ENCODE measurements at regions not wholly inside any gene's neighbourhood (a gene's known extent, or its start where the extent isn't known, plus 50 kb on each side); places are given as distances from the start of the nearest gene placed in this dataset.
A peak's percentile ranks its signal among the peaks of the same experiment; 100 is the strongest.

DNA sequence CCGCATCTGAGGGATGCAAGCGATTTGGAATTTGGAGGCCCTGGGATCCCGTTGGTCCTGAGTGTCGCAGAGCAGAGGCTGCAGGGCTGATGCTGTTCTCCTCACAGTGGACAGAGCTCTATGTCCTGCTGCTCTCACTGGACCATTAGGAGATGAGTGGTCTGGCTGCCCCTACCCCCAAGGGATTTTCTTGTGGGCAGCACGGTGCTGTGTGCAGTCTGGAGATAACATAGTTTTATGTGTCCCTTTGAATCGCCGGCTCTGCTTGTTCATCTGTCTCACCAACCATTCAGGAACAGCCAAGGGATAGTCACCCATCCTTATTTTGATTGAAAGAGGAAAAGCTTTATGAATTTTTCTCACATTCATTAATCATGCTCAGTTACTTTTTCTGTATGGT lies 49.9 kb downstream of the CHRM3 start:
- no peak for ATAC-seq (replicated peaks)
- peaks cover 15% of the 10 kb centered on the region for H3K27me3 Mint-ChIP-seq
- no peaks in the 10 kb centered on the region for H3K9me3 Mint-ChIP-seq
- no peaks in the 10 kb centered on the region for H3K4me1 Mint-ChIP-seq
- H3K27ac Mint-ChIP-seq = no peak overlapping the region
- no peaks in the 10 kb centered on the region for H3K36me3 Mint-ChIP-seq (ENCODE audit: low read depth)
- H3K4me3 Mint-ChIP-seq = no peak overlapping the region

DNA sequence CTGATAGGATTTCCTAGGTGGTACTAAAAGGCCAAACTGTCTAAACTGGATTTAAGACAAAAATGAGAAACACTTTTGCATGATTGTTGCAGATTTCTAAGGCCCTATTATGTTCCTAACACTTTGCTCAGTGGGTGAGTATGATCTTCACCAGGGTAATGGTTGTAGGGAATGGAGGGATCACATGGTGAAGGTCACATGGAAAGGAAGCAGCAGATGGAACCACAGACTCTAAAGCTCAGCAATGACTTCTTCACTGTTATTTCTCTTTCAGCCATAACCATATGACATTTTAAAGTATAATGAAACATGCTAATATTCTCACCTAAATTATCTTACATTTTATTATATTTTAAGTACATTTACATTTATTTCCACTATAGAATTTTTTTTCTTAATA lies 51.5 kb downstream of the CHRM3 start:
- H3K4me3 Mint-ChIP-seq = no peak overlapping the region
- no peaks in the 10 kb centered on the region for H3K36me3 Mint-ChIP-seq (ENCODE audit: low read depth)
- ATAC-seq (replicated peaks) = no peak
- H3K27ac Mint-ChIP-seq = no peak overlapping the region
- no peaks in the 10 kb centered on the region for H3K4me1 Mint-ChIP-seq
- no peaks in the 10 kb centered on the region for H3K9me3 Mint-ChIP-seq
- peaks cover 11% of the 10 kb centered on the region for H3K27me3 Mint-ChIP-seq

- Mint-ChIP-seq H3K27ac (no peak overlapping the region), H3K27me3 (peaks cover 8% of the 10 kb centered on the region), H3K4me1 (no peaks in the 10 kb centered on the region), H3K36me3 (ENCODE audit: low read depth) (no peaks in the 10 kb centered on the region), H3K9me3 (no peaks in the 10 kb centered on the region), H3K4me3 (no peak overlapping the region)
- no peak for ATAC-seq (replicated peaks)
Observed at GRCh38 chr1:239438891-239439290, 52.5 kb downstream of the CHRM3 start.

DNA sequence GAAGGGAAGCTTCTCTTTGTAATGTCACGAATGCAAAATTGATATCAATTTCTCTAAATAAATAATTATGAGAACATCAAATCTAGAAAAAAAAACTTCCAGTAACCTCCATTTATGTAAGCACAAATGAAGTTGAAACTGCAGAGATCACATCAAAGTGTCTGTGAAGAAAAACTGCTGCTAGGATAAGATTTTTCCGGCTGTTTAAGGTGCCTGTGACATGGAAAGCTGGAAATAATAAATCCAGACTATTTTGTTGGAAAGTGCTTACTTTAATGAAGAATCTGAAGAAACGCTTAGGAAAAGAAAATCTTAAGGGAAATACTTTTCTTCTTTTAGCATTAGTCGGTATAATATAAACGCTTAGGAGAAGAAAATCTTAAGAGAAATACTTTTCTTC lies 57.0 kb downstream of the CHRM3 start:
- H3K27me3 Mint-ChIP-seq = peaks cover 4% of the 10 kb centered on the region
- no peaks in the 10 kb centered on the region for H3K4me1 Mint-ChIP-seq
- no peak overlapping the region for H3K4me3 Mint-ChIP-seq
- no peak overlapping the region for H3K27ac Mint-ChIP-seq
- H3K36me3 Mint-ChIP-seq (ENCODE audit: low read depth) = no peaks in the 10 kb centered on the region
- ATAC-seq (replicated peaks) = no peak
- no peaks in the 10 kb centered on the region for H3K9me3 Mint-ChIP-seq

DNA sequence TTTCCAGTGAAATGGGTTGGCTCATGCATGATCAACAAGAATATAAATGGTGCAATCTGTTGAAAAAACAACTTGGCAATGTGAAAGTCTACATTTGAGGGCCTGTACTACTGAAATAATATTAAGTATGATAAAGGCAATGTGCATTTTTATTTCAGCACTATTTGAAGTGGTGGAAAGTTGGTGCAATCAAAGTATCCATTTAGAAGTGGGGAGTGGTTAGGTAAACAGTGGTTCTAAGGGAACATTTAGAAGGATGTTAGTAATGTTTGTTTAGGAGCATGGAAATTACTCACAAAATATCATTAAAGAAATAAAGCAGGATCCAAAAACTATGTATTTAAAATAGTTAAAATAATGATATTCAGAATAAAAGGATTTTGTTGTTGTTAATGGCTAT lies 60.2 kb downstream of the CHRM3 start:
- H3K36me3 Mint-ChIP-seq (ENCODE audit: low read depth) = no peaks in the 10 kb centered on the region

GRCh38 chr1:239448911-239449310 lies 62.5 kb downstream of the CHRM3 start:
- Mint-ChIP-seq H3K4me3 (no peak overlapping the region), H3K27ac (no peak overlapping the region), H3K9me3 (no peaks in the 10 kb centered on the region), H3K27me3 (no peaks in the 10 kb centered on the region), H3K4me1 (no peaks in the 10 kb centered on the region), H3K36me3 (ENCODE audit: low read depth) (no peaks in the 10 kb centered on the region)
- ATAC-seq (replicated peaks) = no peak

More for the DNA sequence above, 60.2 kb downstream of the CHRM3 start:
- Mint-ChIP-seq H3K9me3 (no peaks in the 10 kb centered on the region), H3K4me1 (no peaks in the 10 kb centered on the region), H3K4me3 (no peak overlapping the region), H3K27ac (no peak overlapping the region), H3K27me3 (no peaks in the 10 kb centered on the region)
- ATAC-seq (replicated peaks) = no peak

DNA sequence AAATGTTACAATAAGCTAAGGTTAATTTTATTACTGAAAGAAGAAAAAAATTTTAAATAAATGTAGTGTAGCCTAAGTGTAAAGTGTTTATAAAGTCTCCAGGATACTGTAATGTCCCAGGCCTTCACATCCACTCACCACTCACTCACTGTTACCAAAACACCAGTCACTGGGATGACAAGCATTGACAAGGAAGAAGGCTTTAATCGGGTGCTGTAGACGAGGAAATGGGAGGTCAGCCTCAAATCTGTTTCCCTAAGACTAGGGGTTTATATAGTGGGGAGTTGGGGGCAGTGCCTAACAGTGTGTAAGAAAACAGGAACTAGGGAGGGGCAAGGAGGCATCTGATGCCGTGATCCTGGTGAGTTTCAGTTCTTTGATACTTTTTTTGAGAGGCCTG lies 69.4 kb downstream of the CHRM3 start:
- H3K36me3 Mint-ChIP-seq (ENCODE audit: low read depth) = no peaks in the 10 kb centered on the region
- no peak for ATAC-seq (replicated peaks)
- no peaks in the 10 kb centered on the region for H3K9me3 Mint-ChIP-seq
- H3K4me3 Mint-ChIP-seq = no peak overlapping the region
- no peaks in the 10 kb centered on the region for H3K27me3 Mint-ChIP-seq
- H3K4me1 Mint-ChIP-seq = peaks cover 5% of the 10 kb centered on the region
- H3K27ac Mint-ChIP-seq = no peak overlapping the region

- Mint-ChIP-seq H3K27ac (no peak overlapping the region), H3K4me3 (no peak overlapping the region), H3K27me3 (no peaks in the 10 kb centered on the region), H3K4me1 (peaks cover 5% of the 10 kb centered on the region), H3K9me3 (no peaks in the 10 kb centered on the region), H3K36me3 (ENCODE audit: low read depth) (no peaks in the 10 kb centered on the region)
- no peak for ATAC-seq (replicated peaks)
Observed at GRCh38 chr1:239456788-239457187, 70.4 kb downstream of the CHRM3 start.

- Mint-ChIP-seq H3K36me3 (ENCODE audit: low read depth) (no peaks in the 10 kb centered on the region), H3K27ac (no peak overlapping the region), H3K4me1 (peaks cover 5% of the 10 kb centered on the region), H3K4me3 (peak overlapping the region; percentile 19), H3K9me3 (no peaks in the 10 kb centered on the region), H3K27me3 (no peaks in the 10 kb centered on the region)
- ATAC-seq (replicated peaks) = no peak
Observed at GRCh38 chr1:239457491-239458143, 71.2 kb downstream of the CHRM3 start.

DNA sequence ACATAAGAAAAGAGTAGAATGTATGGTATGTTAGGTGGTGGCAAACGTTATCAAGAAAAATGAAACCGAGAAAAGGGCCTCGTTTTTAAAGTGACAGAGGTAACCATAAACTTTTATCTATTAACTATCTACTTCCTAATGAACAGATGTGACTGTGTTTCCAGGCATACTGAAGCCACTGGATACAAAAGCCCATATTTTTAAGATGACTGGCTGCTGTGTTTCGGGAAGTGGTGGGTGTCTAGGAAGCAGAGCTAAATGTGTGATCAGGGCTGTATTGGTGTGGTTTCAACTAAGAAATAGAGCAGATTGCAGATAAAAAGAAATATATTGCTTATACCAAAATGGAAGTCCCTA lies 71.8 kb downstream of the CHRM3 start:
- Mint-ChIP-seq H3K36me3 (ENCODE audit: low read depth) (no peaks in the 10 kb centered on the region), H3K9me3 (no peaks in the 10 kb centered on the region), H3K27ac (no peak overlapping the region), H3K4me3 (peak overlapping the region; percentile 19), H3K27me3 (no peaks in the 10 kb centered on the region), H3K4me1 (peaks cover 5% of the 10 kb centered on the region)
- no peak for ATAC-seq (replicated peaks)

DNA sequence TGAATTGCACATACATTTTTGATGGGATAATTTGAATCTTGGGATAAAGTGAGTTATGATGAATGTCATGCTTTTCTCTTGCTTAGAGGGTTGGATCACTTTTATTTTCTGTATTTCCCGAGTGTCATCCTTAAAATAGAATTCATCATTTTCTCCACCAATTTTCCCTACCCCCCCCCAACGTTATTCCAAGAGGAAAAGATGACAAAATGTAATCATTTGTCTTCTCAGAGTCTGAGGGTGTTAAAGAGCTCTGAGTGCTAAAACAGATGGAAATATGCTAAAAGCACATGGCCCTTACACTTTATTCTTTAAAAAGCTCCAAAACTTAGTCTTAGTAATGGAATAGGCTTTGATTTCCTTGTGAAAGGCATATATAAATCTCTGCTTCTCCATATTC lies 81.4 kb downstream of the CHRM3 start:
- no peak for ATAC-seq (replicated peaks)
- Mint-ChIP-seq H3K27ac (no peak overlapping the region), H3K9me3 (no peaks in the 10 kb centered on the region), H3K4me3 (no peak overlapping the region), H3K4me1 (no peaks in the 10 kb centered on the region), H3K27me3 (no peaks in the 10 kb centered on the region), H3K36me3 (ENCODE audit: low read depth) (no peaks in the 10 kb centered on the region)

GRCh38 chr1:239478069-239478468 lies 91.7 kb downstream of the CHRM3 start:
- ATAC-seq (replicated peaks) = no peak
- Mint-ChIP-seq H3K36me3 (ENCODE audit: low read depth) (no peaks in the 10 kb centered on the region), H3K4me3 (no peak overlapping the region), H3K27me3 (no peaks in the 10 kb centered on the region), H3K27ac (no peak overlapping the region), H3K4me1 (no peaks in the 10 kb centered on the region), H3K9me3 (peaks cover 8% of the 10 kb centered on the region)

- no peaks in the 10 kb centered on the region for H3K4me1 Mint-ChIP-seq
- H3K27me3 Mint-ChIP-seq = no peaks in the 10 kb centered on the region
- no peak overlapping the region for H3K4me3 Mint-ChIP-seq
- H3K27ac Mint-ChIP-seq = no peak overlapping the region
- ATAC-seq (replicated peaks) = no peak
- H3K36me3 Mint-ChIP-seq (ENCODE audit: low read depth) = no peaks in the 10 kb centered on the region
- H3K9me3 Mint-ChIP-seq = peaks cover 7% of the 10 kb centered on the region
Observed at GRCh38 chr1:239483391-239483790, 97.0 kb downstream of the CHRM3 start.

GRCh38 chr1:239493811-239494414 lies 107.5 kb downstream of the CHRM3 start:
- Mint-ChIP-seq H3K9me3 (no peaks in the 10 kb centered on the region), H3K27me3 (no peaks in the 10 kb centered on the region), H3K4me3 (no peak overlapping the region), H3K27ac (no peak overlapping the region), H3K36me3 (ENCODE audit: low read depth) (no peaks in the 10 kb centered on the region), H3K4me1 (no peaks in the 10 kb centered on the region)
- no peak for ATAC-seq (replicated peaks)

DNA sequence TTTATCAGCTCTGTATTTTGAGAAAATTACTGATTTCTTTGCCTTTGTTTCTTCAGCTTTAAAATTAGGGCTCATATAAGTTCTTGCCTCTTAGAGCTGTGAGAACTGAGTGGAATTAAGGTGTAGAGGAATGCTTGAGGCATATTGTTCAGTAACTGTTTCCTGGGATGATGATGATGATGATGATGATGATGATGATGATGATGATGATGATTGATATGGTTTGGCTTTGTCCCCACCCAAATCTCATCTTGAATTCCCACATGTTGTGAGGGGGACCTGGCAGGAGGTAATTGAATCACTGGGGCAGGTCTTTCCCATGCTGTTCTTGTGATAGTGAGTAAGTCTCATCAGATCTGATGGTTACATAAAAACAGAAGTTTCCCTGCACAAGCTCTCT lies 118.7 kb downstream of the CHRM3 start:
- Mint-ChIP-seq H3K27ac (no peak overlapping the region), H3K4me3 (no peak overlapping the region), H3K9me3 (peaks cover 19% of the 10 kb centered on the region), H3K27me3 (no peaks in the 10 kb centered on the region), H3K4me1 (peaks cover 13% of the 10 kb centered on the region), H3K36me3 (ENCODE audit: low read depth) (no peaks in the 10 kb centered on the region)
- no peak for ATAC-seq (replicated peaks)

DNA sequence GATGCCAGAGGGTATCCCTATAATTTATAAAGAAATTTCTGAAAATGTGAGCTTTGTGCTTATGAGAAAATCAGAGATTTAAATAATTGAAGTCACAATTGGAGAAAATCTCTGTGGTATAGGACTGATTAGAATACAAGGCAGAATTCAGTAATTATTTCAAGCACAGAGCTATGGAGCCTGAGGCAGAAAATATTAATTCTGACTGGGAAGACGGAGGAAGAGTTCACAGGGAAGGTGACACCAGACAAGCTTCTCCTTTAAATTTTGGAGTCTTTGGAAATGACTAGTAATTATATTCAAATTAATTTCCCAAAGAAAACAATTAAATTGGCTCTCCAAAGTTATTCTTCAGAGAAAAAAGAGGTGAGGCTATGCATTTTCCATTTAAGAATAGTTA lies 121.5 kb downstream of the CHRM3 start:
- H3K27me3 Mint-ChIP-seq = no peaks in the 10 kb centered on the region
- no peak overlapping the region for H3K4me3 Mint-ChIP-seq
- no peak for ATAC-seq (replicated peaks)
- H3K36me3 Mint-ChIP-seq (ENCODE audit: low read depth) = no peaks in the 10 kb centered on the region
- peaks cover 19% of the 10 kb centered on the region for H3K9me3 Mint-ChIP-seq
- peaks cover 3% of the 10 kb centered on the region for H3K4me1 Mint-ChIP-seq
- no peak overlapping the region for H3K27ac Mint-ChIP-seq
